G401.6 (cell line): ENCODE measurements at regions not wholly inside any gene's neighbourhood (a gene's known extent, or its start where the extent isn't known, plus 50 kb on each side); places are given as distances from the start of the nearest gene placed in this dataset.

Experiments
- FAIRE-seq: peaks from 2 replicates; lab custom pipeline; 2012; peaks lifted over from hg19 to GRCh38; lab: Jason Lieb, UNC

DNA sequence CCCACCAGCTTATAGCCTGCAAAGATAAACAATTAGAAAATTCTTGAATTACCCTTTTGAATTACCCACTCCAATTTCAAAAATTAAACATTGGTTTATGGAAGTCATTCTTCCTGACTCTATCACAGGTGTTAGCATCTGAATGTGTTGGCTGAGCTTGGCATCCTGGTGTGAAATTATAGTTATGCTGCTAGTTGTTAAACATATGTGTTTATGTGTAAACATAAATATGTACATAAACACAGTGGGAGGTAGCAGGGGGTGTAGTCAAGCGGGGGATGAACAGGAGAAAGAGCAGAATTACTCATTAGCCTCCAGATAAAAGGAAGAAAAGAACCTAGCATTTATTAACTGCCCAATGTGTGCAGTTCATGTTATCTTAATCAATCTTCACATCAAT lies 530.2 kb downstream of the MCTP2 start:
- FAIRE-seq = no peak

GRCh38 chr15:94769089-94769488 lies 537.7 kb downstream of the MCTP2 start:
- no peak for FAIRE-seq

- no peak for FAIRE-seq
Measured at GRCh38 chr15:94770199-94770598, 538.8 kb downstream of the MCTP2 start.

GRCh38 chr15:94777037-94777436 lies 545.7 kb downstream of the MCTP2 start:
- no peak for FAIRE-seq

GRCh38 chr15:94778840-94779239 lies 547.5 kb downstream of the MCTP2 start:
- FAIRE-seq = no peak

DNA sequence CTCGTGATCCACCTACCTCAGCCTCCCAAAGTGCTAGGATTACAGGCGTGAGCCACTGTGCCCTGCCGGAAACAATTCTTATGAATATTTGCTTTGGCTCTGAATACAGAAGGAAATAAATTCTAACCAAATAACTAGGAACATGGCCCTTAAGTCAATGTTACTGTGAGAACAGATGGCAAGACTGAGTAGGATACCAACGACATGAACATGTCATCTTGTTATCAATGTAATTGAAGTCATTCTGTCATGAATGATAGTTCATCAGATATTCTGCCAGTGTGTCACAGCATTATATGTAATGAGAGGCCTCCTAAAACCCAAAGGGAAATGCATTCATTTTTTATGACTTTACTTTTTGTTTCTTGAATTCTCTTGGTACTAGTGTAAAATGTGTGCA lies 548.8 kb downstream of the MCTP2 start:
- FAIRE-seq = no peak

DNA sequence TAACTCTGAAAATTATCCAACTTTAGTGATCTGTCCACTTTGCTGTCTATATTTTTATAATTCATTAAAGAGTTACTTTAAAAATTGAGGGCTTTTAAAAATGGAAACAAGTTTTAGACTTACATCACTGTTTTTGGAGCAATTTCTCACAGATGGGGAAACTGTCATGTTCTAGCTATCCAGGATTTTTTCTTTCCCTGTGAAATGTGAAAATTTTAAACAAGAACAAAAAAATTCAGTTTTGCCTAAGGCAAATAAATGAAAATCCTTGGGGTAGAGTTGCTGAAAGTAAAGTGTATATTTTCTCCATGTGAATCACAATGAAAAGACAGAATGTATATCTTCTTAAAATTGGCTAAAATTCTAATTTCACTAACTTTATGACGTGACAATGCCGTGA lies 553.7 kb downstream of the MCTP2 start:
- no peak for FAIRE-seq

- no peak for FAIRE-seq
Measured at GRCh38 chr15:94791008-94791407, 559.6 kb downstream of the MCTP2 start.

GRCh38 chr15:94791510-94791909 lies 560.1 kb downstream of the MCTP2 start:
- no peak for FAIRE-seq

DNA sequence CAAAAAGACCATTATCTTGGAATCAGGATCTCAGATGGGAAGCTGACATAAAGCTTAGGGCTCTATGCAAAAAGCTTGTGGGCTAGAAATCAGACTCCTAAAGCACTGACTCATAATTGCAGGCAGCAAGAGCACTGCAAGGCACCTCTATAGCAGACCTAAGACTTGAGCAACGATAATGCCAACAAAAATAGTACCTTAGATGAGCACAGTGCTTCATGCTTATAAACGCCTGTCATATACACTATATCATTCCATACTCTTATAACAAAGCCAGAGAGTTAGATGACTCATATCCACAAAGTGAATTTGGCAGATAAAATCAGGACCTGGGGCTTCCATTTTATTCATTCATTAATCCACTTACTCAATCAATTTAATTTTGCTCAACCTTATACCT lies 560.8 kb downstream of the MCTP2 start:
- no peak for FAIRE-seq

- FAIRE-seq = no peak
Measured at GRCh38 chr15:94793207-94793606, 561.8 kb downstream of the MCTP2 start.

DNA sequence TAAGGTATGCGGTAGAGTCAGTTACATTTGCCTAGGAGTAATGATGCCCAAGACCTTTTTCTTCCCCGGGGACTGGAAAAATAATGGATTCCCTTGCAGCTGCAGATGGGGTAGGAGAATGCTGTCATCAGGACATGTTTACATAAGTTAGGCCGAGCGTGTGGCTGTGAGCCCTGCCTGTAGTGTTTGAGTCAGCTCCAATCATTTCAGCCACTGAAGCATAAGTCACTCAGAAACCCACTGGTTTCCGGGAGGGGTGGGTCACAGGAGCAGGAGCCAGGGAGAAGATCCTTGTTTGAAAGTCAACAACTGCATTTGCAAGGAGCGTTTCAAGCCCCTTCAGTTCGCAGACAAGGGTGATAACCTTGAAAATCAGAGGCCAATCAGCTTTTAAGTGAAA lies 562.3 kb downstream of the MCTP2 start:
- FAIRE-seq = no peak

- FAIRE-seq = no peak
Measured at GRCh38 chr15:94804613-94805012, 573.3 kb downstream of the MCTP2 start.

DNA sequence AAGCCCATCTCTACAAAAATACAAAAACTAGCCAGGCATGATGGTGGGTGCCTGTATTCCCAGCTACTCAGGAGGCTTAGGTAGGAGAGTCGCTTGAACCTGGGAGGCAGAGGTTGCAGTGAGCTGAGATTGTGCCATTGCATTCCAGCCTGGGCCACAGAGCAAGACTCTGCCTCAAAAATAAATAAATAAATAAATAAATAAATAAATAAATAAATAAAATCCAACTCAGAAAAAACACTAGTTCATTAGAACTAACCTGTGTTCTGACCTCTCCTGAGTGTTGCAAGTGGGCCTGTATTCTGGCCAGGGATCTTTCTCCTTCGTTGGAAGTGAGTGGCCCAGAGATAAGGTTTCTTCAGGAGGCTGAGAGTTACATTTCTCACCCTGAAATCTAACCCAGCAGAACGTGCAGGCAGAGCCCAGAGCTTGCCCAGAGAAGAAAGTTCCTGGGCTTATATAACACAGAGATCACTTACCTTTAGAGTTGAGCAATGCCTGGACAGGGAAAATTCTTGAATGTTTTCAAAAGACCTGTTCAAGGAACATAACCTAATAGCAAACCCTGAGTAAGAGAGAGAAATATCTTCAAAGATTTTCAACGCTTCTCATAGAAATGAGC lies 583.9 kb downstream of the MCTP2 start:
- no peak for FAIRE-seq

GRCh38 chr15:94815914-94816313 lies 584.6 kb downstream of the MCTP2 start:
- FAIRE-seq = no peak

DNA sequence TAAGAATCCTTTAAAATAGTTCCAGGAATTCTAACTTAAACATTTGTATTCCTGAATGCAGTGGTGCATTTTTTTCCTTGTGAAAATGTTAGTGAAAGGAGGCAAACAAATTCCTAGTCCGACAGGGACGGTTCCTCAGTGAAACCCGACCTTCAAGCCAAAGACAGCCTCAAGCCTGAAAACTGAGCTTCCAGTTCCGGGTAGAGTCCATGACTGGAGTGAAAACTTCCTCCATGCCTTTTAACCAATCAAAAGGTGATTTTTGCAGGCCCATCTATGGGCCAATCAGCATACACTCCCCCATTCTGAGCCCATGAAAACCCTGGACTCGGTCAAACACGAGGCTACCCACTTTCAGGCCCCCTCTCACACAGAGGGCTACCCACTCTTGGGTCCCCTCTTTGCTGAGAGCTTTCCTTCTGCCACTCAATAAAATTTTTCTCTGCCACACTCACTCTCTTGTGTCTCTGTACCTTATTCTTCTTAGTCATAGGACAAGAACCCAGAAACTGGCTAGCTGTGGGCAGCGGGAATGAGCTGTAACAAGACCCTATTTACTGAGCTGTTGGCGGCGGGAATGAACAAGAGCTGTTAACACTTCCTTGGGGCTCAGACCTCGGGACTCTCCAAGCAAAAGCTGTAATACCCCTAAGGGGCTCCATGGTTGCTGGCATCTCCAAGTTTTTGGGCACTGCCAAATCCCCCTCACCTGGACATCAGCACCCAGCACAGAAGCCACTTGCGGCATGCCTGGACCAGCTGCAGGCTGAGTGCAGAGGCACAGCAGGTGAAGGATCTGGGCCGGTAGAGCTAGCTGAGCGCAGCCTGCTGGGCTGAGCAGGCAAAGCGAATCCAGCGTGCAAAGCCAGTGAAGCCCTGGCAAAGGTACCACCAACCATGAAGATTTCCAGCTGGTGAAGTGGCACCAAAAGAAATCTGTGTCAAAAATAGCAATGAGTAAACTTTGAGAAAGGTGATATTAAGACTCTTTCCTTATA lies 598.8 kb downstream of the MCTP2 start:
- no peak for FAIRE-seq

DNA sequence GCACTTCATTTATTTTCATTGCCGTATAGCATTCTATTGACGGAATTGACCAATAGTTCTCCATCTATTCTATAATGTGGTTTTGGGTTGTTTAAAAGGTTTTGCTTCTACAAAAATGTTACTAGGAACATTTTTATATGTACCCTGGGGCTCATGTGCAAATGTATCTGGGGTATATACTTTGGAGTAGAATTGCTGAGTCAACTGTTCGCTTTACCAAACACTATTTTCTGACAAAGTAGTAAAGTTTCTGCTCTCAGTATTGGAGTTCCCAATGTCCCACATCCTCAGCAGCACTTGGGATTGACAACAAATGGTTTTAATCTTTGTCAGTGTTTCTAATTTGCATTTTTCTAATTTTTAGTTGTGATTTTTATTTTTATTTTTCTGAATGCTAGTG lies 602.6 kb downstream of the MCTP2 start:
- no peak for FAIRE-seq

GRCh38 chr15:94834494-94834893 lies 603.1 kb downstream of the MCTP2 start:
- FAIRE-seq = no peak

DNA sequence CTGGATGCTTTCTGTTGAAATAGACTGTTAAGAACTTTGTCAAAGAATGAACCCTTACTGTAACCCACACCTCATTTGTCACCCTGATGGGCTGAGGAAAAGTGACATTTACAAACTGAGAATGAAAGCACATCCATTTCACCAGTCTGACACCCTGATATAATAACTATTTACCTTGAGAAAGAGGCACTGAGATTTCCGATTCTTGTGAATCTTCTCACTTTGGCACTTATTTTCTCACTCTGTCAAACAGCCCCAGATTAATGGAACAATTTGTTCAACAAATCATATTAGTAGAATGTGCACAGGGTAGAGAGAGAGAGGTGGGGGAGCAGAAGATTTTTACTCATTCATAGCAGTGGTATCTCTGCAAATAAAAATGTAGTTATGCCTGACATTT lies 606.9 kb downstream of the MCTP2 start:
- no peak for FAIRE-seq

GRCh38 chr15:94840794-94841783 lies 609.7 kb downstream of the MCTP2 start:
- no peak for FAIRE-seq

DNA sequence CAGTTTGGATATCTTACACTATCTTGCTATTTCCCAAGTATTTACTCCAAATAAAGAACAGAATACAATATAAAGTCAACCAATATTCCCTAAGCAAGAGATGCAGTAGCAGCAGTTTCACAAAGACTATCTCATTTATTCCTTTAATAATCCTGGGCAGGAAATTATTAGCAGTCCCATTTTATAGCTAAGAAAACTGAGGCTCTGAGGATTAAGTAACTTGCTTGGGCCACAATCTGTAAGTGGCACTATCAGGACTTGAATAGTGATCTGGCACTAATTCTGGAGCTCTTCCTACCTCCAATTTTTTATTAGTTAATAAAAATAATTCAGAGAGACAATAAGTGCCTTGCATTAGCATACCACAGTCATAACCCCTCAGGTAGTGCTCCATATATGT lies 611.7 kb downstream of the MCTP2 start:
- FAIRE-seq = no peak

- FAIRE-seq = no peak
Measured at GRCh38 chr15:94844198-94844537, 612.8 kb downstream of the MCTP2 start.
